ENCODE measurements at regions not wholly inside any gene's neighbourhood (a gene's known extent, or its start where the extent isn't known, plus 50 kb on each side); places are given as distances from the start of the nearest gene placed in this dataset.
"Not testable (repeated sequence)": the region's sequence is repeated elsewhere in the genome, so short reads cannot be mapped to it uniquely, and the experiment has no call there.

DNA sequence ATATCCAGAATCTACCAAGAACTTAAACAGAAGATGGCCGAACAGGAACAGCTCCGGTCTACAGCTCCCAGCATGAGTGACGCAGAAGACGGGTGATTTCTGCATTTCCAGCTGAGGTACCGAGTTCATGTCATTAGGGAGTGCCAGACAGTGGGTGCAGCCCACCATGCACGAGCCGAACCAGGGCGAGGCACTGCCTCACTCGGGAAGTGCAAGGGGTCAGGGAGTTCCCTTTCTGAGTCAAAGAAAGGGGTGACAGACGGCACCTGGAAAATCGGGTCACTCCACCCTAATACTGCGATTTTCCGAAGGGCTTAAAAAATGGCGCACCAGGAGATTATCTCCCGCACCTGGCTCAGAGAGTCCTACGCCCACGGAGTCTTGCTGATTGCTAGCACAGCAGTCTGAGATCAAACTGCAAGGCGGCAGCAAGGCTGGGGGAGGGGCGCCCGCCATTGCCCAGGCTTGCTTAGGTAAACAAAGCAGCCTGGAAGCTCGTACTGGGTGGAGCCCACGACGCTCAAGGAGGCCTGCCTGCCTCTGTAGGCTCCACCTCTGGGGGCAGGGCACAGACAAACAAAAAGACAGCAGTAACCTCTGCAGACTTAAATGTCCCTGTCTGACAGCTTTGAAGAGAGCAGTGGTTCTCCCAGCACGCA lies 267.4 kb downstream of the HINT1 start:
- TF ChIP-seq, protein P1, sequence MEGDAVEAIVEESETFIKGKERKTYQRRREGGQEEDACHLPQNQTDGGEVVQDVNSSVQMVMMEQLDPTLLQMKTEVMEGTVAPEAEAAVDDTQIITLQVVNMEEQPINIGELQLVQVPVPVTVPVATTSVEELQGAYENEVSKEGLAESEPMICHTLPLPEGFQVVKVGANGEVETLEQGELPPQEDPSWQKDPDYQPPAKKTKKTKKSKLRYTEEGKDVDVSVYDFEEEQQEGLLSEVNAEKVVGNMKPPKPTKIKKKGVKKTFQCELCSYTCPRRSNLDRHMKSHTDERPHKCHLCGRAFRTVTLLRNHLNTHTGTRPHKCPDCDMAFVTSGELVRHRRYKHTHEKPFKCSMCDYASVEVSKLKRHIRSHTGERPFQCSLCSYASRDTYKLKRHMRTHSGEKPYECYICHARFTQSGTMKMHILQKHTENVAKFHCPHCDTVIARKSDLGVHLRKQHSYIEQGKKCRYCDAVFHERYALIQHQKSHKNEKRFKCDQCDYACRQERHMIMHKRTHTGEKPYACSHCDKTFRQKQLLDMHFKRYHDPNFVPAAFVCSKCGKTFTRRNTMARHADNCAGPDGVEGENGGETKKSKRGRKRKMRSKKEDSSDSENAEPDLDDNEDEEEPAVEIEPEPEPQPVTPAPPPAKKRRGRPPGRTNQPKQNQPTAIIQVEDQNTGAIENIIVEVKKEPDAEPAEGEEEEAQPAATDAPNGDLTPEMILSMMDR (IDR thresholded peaks at IDR 0.05), result not testable (repeated sequence)
- TF ChIP-seq POLR2AphosphoS5 (IDR thresholded peaks at IDR 0.05), result not testable (repeated sequence)
